DMS79 (cell line): ENCODE measurements at regions not wholly inside any gene's neighbourhood (a gene's known extent, or its start where the extent isn't known, plus 50 kb on each side); places are given as distances from the start of the nearest gene placed in this dataset.

Experiments used
- DNase-seq: peaks from one replicate; lab custom pipeline; 2025; lab: John Stamatoyannopoulos, UW

- DNase-seq = no peak
Measured at GRCh38 chr10:3523309-3524050, 261.5 kb downstream of the KLF6 start.

- DNase-seq = no peak
Measured at GRCh38 chr10:3516923-3517255, 268.1 kb downstream of the KLF6 start.

- DNase-seq = no peak
Measured at GRCh38 chr10:3516234-3516922, 268.6 kb downstream of the KLF6 start.

- DNase-seq = no peak
Measured at GRCh38 chr10:3514691-3515090, 270.3 kb downstream of the KLF6 start.

- no peak for DNase-seq
Measured at GRCh38 chr10:3512263-3512662, 272.7 kb downstream of the KLF6 start.

- DNase-seq = no peak
Measured at GRCh38 chr10:3511483-3511882, 273.5 kb downstream of the KLF6 start.

GRCh38 chr10:3510741-3511140 is 274.3 kb downstream of the KLF6 start:
- no peak for DNase-seq

GRCh38 chr10:3509355-3509754 is 275.7 kb downstream of the KLF6 start:
- DNase-seq = no peak

GRCh38 chr10:3503299-3503698 is 281.7 kb downstream of the KLF6 start:
- DNase-seq = no peak

- no peak for DNase-seq
Measured at GRCh38 chr10:3502673-3503072, 282.3 kb downstream of the KLF6 start.

GRCh38 chr10:3500408-3500856 is 284.6 kb downstream of the KLF6 start:
- DNase-seq = no peak

GRCh38 chr10:3499120-3499519 is 285.9 kb downstream of the KLF6 start:
- DNase-seq = no peak

- DNase-seq = no peak
Measured at GRCh38 chr10:3497581-3497980, 287.4 kb downstream of the KLF6 start.

- no peak for DNase-seq
Measured at GRCh38 chr10:3496138-3496537, 288.9 kb downstream of the KLF6 start.

GRCh38 chr10:3495281-3495680 is 289.7 kb downstream of the KLF6 start:
- no peak for DNase-seq

- no peak for DNase-seq
Measured at GRCh38 chr10:3494838-3495230, 290.2 kb downstream of the KLF6 start.

GRCh38 chr10:3494131-3494837 is 290.7 kb downstream of the KLF6 start:
- DNase-seq = no peak

GRCh38 chr10:3493621-3494020 is 291.4 kb downstream of the KLF6 start:
- no peak for DNase-seq

- DNase-seq = no peak
Measured at GRCh38 chr10:3491571-3491970, 293.4 kb downstream of the KLF6 start.

- DNase-seq = no peak
Measured at GRCh38 chr10:3487228-3487627, 297.8 kb downstream of the KLF6 start.

- no peak for DNase-seq
Measured at GRCh38 chr10:3486346-3487065, 298.5 kb downstream of the KLF6 start.

GRCh38 chr10:3485057-3485686 is 299.8 kb downstream of the KLF6 start:
- no peak for DNase-seq
